K562 (cell line): ENCODE measurements at regions not wholly inside any gene's neighbourhood (a gene's known extent, or its start where the extent isn't known, plus 50 kb on each side); places are given as distances from the start of the nearest gene placed in this dataset.

Source experiments
- ATAC-seq: fragments of 200-7000 bp; cut with Tn5 transposase; 3 replicates; pipeline ENCODE4 v1.9.1; 2020; ENCODE audit warnings: moderate library complexity
- BruUV-seq: library from RNA; stranded (reverse); fragments of 400-500 nt; replicated peaks from 2 replicates; lab custom pipeline; 2021; lab: Mats Ljungman, UMichigan
- CTCF ChIA-PET: fragments of 300-600 bp; formaldehyde crosslinking; extraction: SDS; loops from one replicate; lab custom pipeline; 2021; ENCODE audit warnings: low intra/inter-chr PET ratio; lab: Yijun Ruan, JAX
- POLR2A ChIA-PET: fragments of 300-600, 350-650 bp; sonication (Branson Sonifier 250); formaldehyde crosslinking; extraction: SDS; loops from one replicate; lab custom pipeline; 2021; ENCODE audit warnings: antibody characterized with exemption, inconsistent platforms; lab: Yijun Ruan, JAX
- DNase-seq, 4 experiments: peaks; one replicate each; pipeline versions ENCODE4 v3.0.0 to v3.0.0-alpha.2; 2011 to 2018; ENCODE audit warnings: low spot score in 3 of 4, mixed read lengths in 3 of 4; ENCODE audit errors: extremely low read depth in 1 of 4
- FAIRE-seq: peaks from 2 replicates; lab custom pipeline; 2011; peaks lifted over from hg19 to GRCh38; lab: Jason Lieb, UNC
- H2AFZ ChIP-seq: 2 replicates; pipeline ENCODE4 v1.6.0; 2011; ENCODE audit warnings: low read depth, low read length, control low read depth, inconsistent platforms
- H3K27ac ChIP-seq: fragments of 200-600 bp; 3 replicates; pipeline ENCODE4 v1.8.0; 2011; ENCODE audit warnings: low read depth, mild to moderate bottlenecking, control low read depth, inconsistent platforms, low read length, moderate library complexity, mixed read lengths; ENCODE audit errors: extremely low read depth
- H3K27me3 ChIP-seq, 2 experiments: fragments of 300-600 bp in 1 of 2; 2 replicates in 1 of 2; 3 replicates in 1 of 2; pipeline versions ENCODE4 v1.6.0 to v1.8.0; 2011; ENCODE audit warnings: inconsistent platforms in 2 of 2, low read length in 2 of 2, mild to moderate bottlenecking in 1 of 2, mixed read lengths in 1 of 2, moderate library complexity in 1 of 2; ENCODE audit not compliant: control insufficient read depth in 2 of 2, insufficient read depth in 2 of 2
- H3K36me3 ChIP-seq: fragments of 300-600 bp; 3 replicates; pipeline ENCODE4 v1.8.0; 2011; ENCODE audit warnings: mild to moderate bottlenecking, low read length, inconsistent platforms; ENCODE audit not compliant: control insufficient read depth, insufficient read depth
- H3K4me1 ChIP-seq, 2 experiments: fragments of 200-600 bp in 1 of 2; replicated peaks in 1 of 2; 2 replicates in 1 of 2; 3 replicates in 1 of 2; pipeline versions ENCODE4 v1.5.1 to v1.8.0; 2011; ENCODE audit warnings: inconsistent platforms in 2 of 2, low read length in 2 of 2, mild to moderate bottlenecking in 1 of 2, mixed read lengths in 1 of 2, moderate library complexity in 1 of 2; ENCODE audit not compliant: control insufficient read depth in 2 of 2, insufficient read depth in 2 of 2
- H3K4me2 ChIP-seq: 2 replicates; pipeline ENCODE4 v1.6.1; 2011; ENCODE audit warnings: low read length, control low read depth, inconsistent platforms, mixed read lengths; ENCODE audit not compliant: insufficient read depth
- H3K4me3 ChIP-seq: fragments of 200-600 bp; sonication (generic), shearing (Covaris generic); 2 replicates; pipeline ENCODE4 v1.5.1; 2016; ENCODE audit warnings: control low read depth, inconsistent platforms
- H3K79me2 ChIP-seq: fragments of 200-600 bp; 3 replicates; pipeline ENCODE4 v1.8.0; 2011; ENCODE audit warnings: low read length, inconsistent platforms; ENCODE audit not compliant: control insufficient read depth, insufficient read depth
- H3K9ac ChIP-seq, 2 experiments: 2 replicates each; pipeline versions ENCODE4 v1.6.0 to v1.6.1; 2011; ENCODE audit warnings: low read depth in 2 of 2, low read length in 2 of 2, control low read depth in 1 of 2, inconsistent platforms in 1 of 2, mild to moderate bottlenecking in 1 of 2, mixed read lengths in 1 of 2; ENCODE audit not compliant: insufficient read depth in 1 of 2
- H3K9me1 ChIP-seq: one replicate; pipeline ENCODE4 v1.6.0; 2011; ENCODE audit warnings: inconsistent platforms, mild to moderate bottlenecking, low read length, moderate library complexity; ENCODE audit not compliant: control insufficient read depth, insufficient read depth
- H3K9me3 ChIP-seq: replicated peaks from 2 replicates; pipeline ENCODE4 v1.5.1; 2011; ENCODE audit warnings: low read depth, low read length, inconsistent platforms; ENCODE audit not compliant: control insufficient read depth, insufficient read depth
- H4K20me1 ChIP-seq: replicated peaks from 2 replicates; pipeline ENCODE4 v1.6.1; 2011; ENCODE audit warnings: low read length, inconsistent platforms, mixed read lengths; ENCODE audit not compliant: control insufficient read depth, insufficient read depth
- ARNT ChIP-seq, 2 experiments: fragments of 450-650 bp; IDR thresholded peaks; 2 replicates each; pipeline ENCODE4 v1.6.1; 2016; ENCODE audit warnings: mild to moderate bottlenecking in 1 of 2
- KLF1 ChIP-seq: fragments of 450-650 bp; IDR thresholded peaks from 2 replicates; pipeline ENCODE4 v1.6.1; 2016; ENCODE audit warnings: missing genetic modification characterization, missing compliant biosample characterization
- MCM2 ChIP-seq: fragments of 450-650 bp; IDR thresholded peaks from 2 replicates; pipeline ENCODE4 v1.6.1; 2017; ENCODE audit warnings: low read depth, mild to moderate bottlenecking
- RBM14 ChIP-seq: fragments of 200-400 bp; formaldehyde crosslinking; IDR thresholded peaks from 2 replicates; pipeline ENCODE4 v1.6.1; 2018; ENCODE audit warnings: low read depth, mild to moderate bottlenecking, low read length, moderate library complexity, borderline replicate concordance; ENCODE audit not compliant: insufficient read depth
- SMAD4 ChIP-seq: fragments of 250-450 bp; sonication (Bioruptor Pico); conservative IDR thresholded peaks from 2 replicates; pipeline ENCODE4 v1.8.0; 2021; ENCODE audit warnings: inconsistent platforms, mild to moderate bottlenecking, moderate library complexity
- ZNF143 ChIP-seq: sonication (generic); formaldehyde crosslinking; IDR thresholded peaks from 2 replicates; pipeline ENCODE4 v1.9.0; 2022; ENCODE audit warnings: mild to moderate bottlenecking, missing genetic modification reagents
- ZNF445 ChIP-seq: fragments of 250-450 bp; sonication (Bioruptor Pico); IDR thresholded peaks from 2 replicates; pipeline ENCODE4 v1.4.0; 2020; ENCODE audit warnings: low read depth, mild to moderate bottlenecking, moderate library complexity
- ZNF583 ChIP-seq: fragments of 250-450 bp; sonication (Bioruptor Pico); IDR thresholded peaks from 2 replicates; pipeline ENCODE4 v1.4.0; 2020
- WGBS: fragments of 100-300 bp; shearing (Covaris generic); methylation state at CpG from one replicate; pipeline ENCODE4 v1.1.6; 2016; ENCODE audit warnings: low coverage, mixed read lengths; ENCODE audit not compliant: insufficient coverage; ENCODE audit errors: missing lambda C conversion rate; 5-methylcytosine and 5-hydroxymethylcytosine counted together
- in situ Hi-C: fragments of 300-500 bp; cut with MboI; formaldehyde crosslinking; loops from 4 replicates; pipeline ENCODE4 v1.15.0; 2018; ENCODE audit warnings: inconsistent platforms, mixed read lengths
- intact Hi-C: fragments of 100-400 bp; cut with micrococcal nuclease; formaldehyde crosslinking; loops from 2 replicates; pipeline ENCODE4 v1.14.2; 2022
- TF ChIP-seq, protein P1 (sequence below): fragments of 450-650 bp; formaldehyde crosslinking; IDR thresholded peaks from 2 replicates; pipeline ENCODE4 v1.4.0; 2020; ENCODE audit warnings: mild to moderate bottlenecking, moderate library complexity

DNA sequence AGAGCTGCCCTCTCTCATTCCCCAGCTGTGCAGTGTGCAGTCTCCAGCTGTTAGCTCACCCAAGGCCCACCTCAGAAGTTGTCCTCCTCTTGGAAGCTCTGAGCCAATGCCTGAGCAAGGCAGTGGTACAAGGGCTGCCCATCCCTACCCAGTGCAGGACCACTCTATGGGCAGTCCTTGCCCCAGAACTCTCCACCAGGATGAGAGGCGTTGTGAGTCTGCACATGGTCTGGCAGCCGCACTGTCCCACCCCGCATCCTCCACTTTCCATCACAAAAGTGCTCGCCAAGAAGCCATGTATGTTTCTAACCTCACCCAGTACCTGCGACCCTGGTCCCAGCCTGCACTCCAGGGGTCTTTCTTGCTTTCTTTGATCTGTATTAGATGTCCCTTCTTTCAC lies 175.1 kb upstream of the PMEPA1 start:
- H3K4me1 ChIP-seq = no peaks in the 10 kb centered on the region
- H3K9me3 ChIP-seq = no peaks in the 10 kb centered on the region
- no peak overlapping the region for H3K4me2 ChIP-seq
- no peak for DNase-seq
- no peak overlapping the region for H3K4me3 ChIP-seq
- intact Hi-C loops = no loop called here
- CTCF ChIA-PET = no interaction called here
- H4K20me1 ChIP-seq = no peaks in the 10 kb centered on the region
- BruUV-seq = no TSS peak
- no peak for TF ChIP-seq RBM14
- TF ChIP-seq, all 486 proteins: peak for 0
- POLR2A ChIA-PET = no interaction called here
- Histone ChIP-seq H3K79me2 (no peaks in the 10 kb centered on the region), H2AFZ (no peak overlapping the region), H3K36me3 (no peaks in the 10 kb centered on the region), H3K27ac (no peak overlapping the region), H3K27me3 (peaks cover 15 to 34% of the 10 kb centered on the region in 2 experiments; a peak in 4 of 5 replicates), H3K9ac (no peak overlapping the region), H3K9me1 (no peaks in the 10 kb centered on the region)
- in situ Hi-C loops = no loop called here
- FAIRE-seq (no peak), ATAC-seq (no peak)
- WGBS = 0% methylated on average over 5 of the region's 5 CpGs

DNA sequence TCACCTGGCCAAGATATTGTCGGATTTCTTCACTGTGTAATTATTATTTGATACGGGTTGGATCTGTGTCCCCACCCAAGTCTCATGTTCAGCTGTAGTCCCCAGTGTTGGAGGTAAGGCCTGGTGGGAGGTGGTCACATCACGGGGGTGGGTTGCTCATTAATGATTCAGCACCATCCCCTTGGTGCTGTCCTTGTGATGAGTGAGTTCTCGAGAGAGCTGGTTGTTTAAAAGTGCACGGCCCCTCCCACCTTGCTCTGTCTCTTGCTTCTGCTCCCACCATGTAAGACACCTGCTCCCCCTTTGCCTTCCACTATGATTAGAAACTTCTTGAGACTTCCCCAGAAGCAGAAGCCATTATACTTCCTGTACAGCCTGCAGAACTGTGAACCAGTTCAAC lies 173.9 kb upstream of the PMEPA1 start:
- no peak overlapping the region for H3K4me3 ChIP-seq
- 3% methylated on average over 5 of the region's 5 CpGs for WGBS
- no peaks in the 10 kb centered on the region for H3K79me2 ChIP-seq
- H3K4me2 ChIP-seq = no peak overlapping the region
- H3K36me3 ChIP-seq = no peaks in the 10 kb centered on the region
- BruUV-seq = no TSS peak
- H3K4me1 ChIP-seq = no peaks in the 10 kb centered on the region
- DNase-seq (no peak), FAIRE-seq (no peak), ATAC-seq (no peak)
- intact Hi-C loops (no loop called here), in situ Hi-C loops (no loop called here)
- H3K9me3 ChIP-seq = no peaks in the 10 kb centered on the region
- H3K9me1 ChIP-seq = no peaks in the 10 kb centered on the region
- ChIA-PET POLR2A (interaction anchor here (0.8 kb wide), 1 partner anchor 10 kb away, joined by 4 read pairs; no protein-coding TSS in a partner anchor), CTCF (no interaction called here)
- TF ChIP-seq ARNT (IDR thresholded peaks at IDR 0.05) = no peak
- TF ChIP-seq ZNF583 (CRISPR knock-in tag) = no peak
- TF ChIP-seq MCM2 = no peak
- no peak for TF ChIP-seq KLF1 (tag)
- TF ChIP-seq, protein P1, sequence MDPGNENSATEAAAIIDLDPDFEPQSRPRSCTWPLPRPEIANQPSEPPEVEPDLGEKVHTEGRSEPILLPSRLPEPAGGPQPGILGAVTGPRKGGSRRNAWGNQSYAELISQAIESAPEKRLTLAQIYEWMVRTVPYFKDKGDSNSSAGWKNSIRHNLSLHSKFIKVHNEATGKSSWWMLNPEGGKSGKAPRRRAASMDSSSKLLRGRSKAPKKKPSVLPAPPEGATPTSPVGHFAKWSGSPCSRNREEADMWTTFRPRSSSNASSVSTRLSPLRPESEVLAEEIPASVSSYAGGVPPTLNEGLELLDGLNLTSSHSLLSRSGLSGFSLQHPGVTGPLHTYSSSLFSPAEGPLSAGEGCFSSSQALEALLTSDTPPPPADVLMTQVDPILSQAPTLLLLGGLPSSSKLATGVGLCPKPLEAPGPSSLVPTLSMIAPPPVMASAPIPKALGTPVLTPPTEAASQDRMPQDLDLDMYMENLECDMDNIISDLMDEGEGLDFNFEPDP (CRISPR knock-in tag) = no peak
- TF ChIP-seq ZNF445 (CRISPR knock-in tag) = no peak
- no peak for TF ChIP-seq SMAD4 (CRISPR knock-in tag)
- TF ChIP-seq ZNF143 = no peak
- no peak overlapping the region for H3K9ac ChIP-seq
- H2AFZ ChIP-seq = no peak overlapping the region
- H3K27ac ChIP-seq = no peak overlapping the region
- H3K27me3 ChIP-seq = peaks cover 15 to 37% of the 10 kb centered on the region in 2 experiments; a peak in 4 of 5 replicates
- peaks cover 3% of the 10 kb centered on the region; the same call in 1 of the 2 replicates for H4K20me1 ChIP-seq
